Body of pancreas (tissue), 4 donors: ENCODE measurements at regions not wholly inside any gene's neighbourhood (a gene's known extent, or its start where the extent isn't known, plus 50 kb on each side); places are given as distances from the start of the nearest gene placed in this dataset.
"Not testable (repeated sequence)": the region's sequence is repeated elsewhere in the genome, so short reads cannot be mapped to it uniquely, and the experiment has no call there.

Experiments used
- POLR2A ChIP-seq, 3 donors: fragments of 450-650 bp; IDR thresholded peaks; one replicate each; pipeline ENCODE4 v1.6.1; 2016; ENCODE audit warnings: antibody characterized with exemption in 3 of 3, mild to moderate bottlenecking in 2 of 3
- TF ChIP-seq, protein P1 (sequence below), 7 experiments: fragments of 450-650 bp in 4 of 7; fragments of 200-600 bp in 3 of 7; sonication (generic) in 3 of 7; IDR thresholded peaks; one replicate each; pipeline ENCODE4 v1.5.1; 2016 to 2019; ENCODE audit warnings: antibody characterized with exemption in 7 of 7

DNA sequence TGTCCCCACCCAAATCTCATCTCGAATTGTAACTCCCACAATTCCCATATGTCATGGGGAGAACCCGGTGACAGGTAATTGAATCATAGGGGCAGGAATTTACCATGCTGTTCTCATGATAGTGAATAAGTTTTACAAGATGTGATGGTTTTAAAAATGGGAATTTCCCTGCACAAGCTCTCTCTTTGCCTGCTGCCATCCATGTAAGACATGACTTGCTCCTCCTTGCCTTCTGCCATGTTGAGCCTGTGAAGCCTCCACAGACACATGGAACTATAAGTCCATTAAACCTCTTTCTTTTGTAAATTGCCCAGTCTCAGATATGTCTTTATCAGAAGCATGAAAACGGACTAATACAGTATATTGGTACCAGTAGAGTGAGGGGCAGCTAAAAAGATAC is 546.9 kb downstream of the ZNF385D start:
- not testable (repeated sequence) for TF ChIP-seq POLR2A (IDR thresholded peaks at IDR 0.05)
- TF ChIP-seq, protein P1, sequence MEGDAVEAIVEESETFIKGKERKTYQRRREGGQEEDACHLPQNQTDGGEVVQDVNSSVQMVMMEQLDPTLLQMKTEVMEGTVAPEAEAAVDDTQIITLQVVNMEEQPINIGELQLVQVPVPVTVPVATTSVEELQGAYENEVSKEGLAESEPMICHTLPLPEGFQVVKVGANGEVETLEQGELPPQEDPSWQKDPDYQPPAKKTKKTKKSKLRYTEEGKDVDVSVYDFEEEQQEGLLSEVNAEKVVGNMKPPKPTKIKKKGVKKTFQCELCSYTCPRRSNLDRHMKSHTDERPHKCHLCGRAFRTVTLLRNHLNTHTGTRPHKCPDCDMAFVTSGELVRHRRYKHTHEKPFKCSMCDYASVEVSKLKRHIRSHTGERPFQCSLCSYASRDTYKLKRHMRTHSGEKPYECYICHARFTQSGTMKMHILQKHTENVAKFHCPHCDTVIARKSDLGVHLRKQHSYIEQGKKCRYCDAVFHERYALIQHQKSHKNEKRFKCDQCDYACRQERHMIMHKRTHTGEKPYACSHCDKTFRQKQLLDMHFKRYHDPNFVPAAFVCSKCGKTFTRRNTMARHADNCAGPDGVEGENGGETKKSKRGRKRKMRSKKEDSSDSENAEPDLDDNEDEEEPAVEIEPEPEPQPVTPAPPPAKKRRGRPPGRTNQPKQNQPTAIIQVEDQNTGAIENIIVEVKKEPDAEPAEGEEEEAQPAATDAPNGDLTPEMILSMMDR (IDR thresholded peaks at IDR 0.05), result not testable (repeated sequence)
